Fibroblast of lung (primary cell): ENCODE measurements at regions not wholly inside any gene's neighbourhood (a gene's known extent, or its start where the extent isn't known, plus 50 kb on each side); places are given as distances from the start of the nearest gene placed in this dataset.

ENCODE experiments used
- DNase-seq, 2 donors: peaks; one replicate each; pipeline versions ENCODE4 v3.0.0 to v3.0.0-alpha.2; 2010; ENCODE audit warnings: low read depth in 2 of 2
- H2AFZ ChIP-seq: 2 replicates; pipeline ENCODE4 v1.5.1; 2012; ENCODE audit warnings: low read length, control low read depth, inconsistent platforms
- H3K27ac ChIP-seq: 2 replicates; pipeline ENCODE4 v1.5.1; 2011; ENCODE audit warnings: low read length, control low read depth; ENCODE audit not compliant: insufficient read depth
- H3K27me3 ChIP-seq: 2 replicates; pipeline ENCODE4 v1.5.1; 2011; ENCODE audit warnings: mild to moderate bottlenecking, low read length; ENCODE audit not compliant: control insufficient read depth, insufficient read depth
- H3K36me3 ChIP-seq: 2 replicates; pipeline ENCODE4 v1.5.1; 2011; ENCODE audit warnings: low read length; ENCODE audit not compliant: control insufficient read depth, insufficient read depth
- H3K4me1 ChIP-seq: 2 replicates; pipeline ENCODE4 v1.5.1; 2011; ENCODE audit warnings: low read length; ENCODE audit not compliant: control insufficient read depth, insufficient read depth; ENCODE audit errors: extremely low read depth
- H3K4me2 ChIP-seq: 2 replicates; pipeline ENCODE4 v1.5.1; 2011; ENCODE audit warnings: low read length, control low read depth; ENCODE audit not compliant: insufficient read depth; ENCODE audit errors: extremely low read depth
- H3K4me3 ChIP-seq, 4 experiments: fragments of 200-600 bp in 1 of 4; sonication (generic) in 1 of 4; replicated peaks in 1 of 4; 2 replicates each; pipeline ENCODE4 v1.5.1; 2011 to 2016; ENCODE audit warnings: low read length in 4 of 4, low read depth in 3 of 4, mild to moderate bottlenecking in 3 of 4, control low read depth in 2 of 4, inconsistent platforms in 1 of 4, mixed read lengths in 1 of 4; ENCODE audit not compliant: insufficient read depth in 1 of 4; ENCODE audit errors: control extremely low read depth in 1 of 4
- H3K79me2 ChIP-seq: 2 replicates; pipeline ENCODE4 v1.5.1; 2012; ENCODE audit warnings: mild to moderate bottlenecking, low read length, inconsistent platforms; ENCODE audit not compliant: control insufficient read depth, insufficient read depth
- H3K9ac ChIP-seq: 2 replicates; pipeline ENCODE4 v1.5.1; 2011; ENCODE audit warnings: mild to moderate bottlenecking, low read length, control low read depth; ENCODE audit not compliant: insufficient read depth
- H3K9me3 ChIP-seq: 2 replicates; pipeline ENCODE4 v1.5.1; 2012; ENCODE audit warnings: low read depth, low read length; ENCODE audit not compliant: control insufficient read depth, insufficient read depth
- H4K20me1 ChIP-seq: 2 replicates; pipeline ENCODE4 v1.5.1; 2011; ENCODE audit warnings: low read length; ENCODE audit not compliant: control insufficient read depth, insufficient read depth; ENCODE audit errors: extremely low read depth
- EZH2 ChIP-seq: IDR thresholded peaks from 2 replicates; pipeline ENCODE4 v1.5.1; 2012; ENCODE audit warnings: low read length, control low read depth, mild to moderate bottlenecking; ENCODE audit errors: missing control alignments
- TF ChIP-seq, protein P1 (sequence below), 2 donors: IDR thresholded peaks in 1 of 2; conservative IDR thresholded peaks in 1 of 2; 1 replicate in 1 of 2; 2 replicates in 1 of 2; pipeline ENCODE4 v1.5.1; 2011 to 2012; ENCODE audit warnings: low read length in 2 of 2, control low read depth in 1 of 2, inconsistent platforms in 1 of 2, low read depth in 1 of 2, mild to moderate bottlenecking in 1 of 2

DNA sequence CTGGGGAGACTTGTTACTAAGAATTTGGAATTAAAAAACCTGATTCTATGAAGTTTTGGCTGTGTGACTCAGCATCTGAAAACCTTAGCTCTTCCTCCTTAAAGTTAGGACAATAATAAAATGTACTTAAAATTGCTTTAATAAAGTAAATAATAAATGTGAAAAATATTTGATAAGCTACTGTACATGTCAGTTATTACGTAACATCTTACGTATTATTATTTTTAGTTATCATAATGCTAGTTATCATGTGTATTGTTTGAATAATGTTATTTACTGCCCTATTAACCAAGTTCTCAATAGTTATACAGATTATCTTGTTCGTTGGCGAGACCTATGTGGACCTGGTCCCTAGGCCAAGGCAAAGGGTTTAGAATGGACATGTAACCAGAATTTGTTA lies 449.2 kb upstream of the ADGRL3 start:
- no peaks in the 10 kb centered on the region for H4K20me1 ChIP-seq
- no peak for DNase-seq
- H3K9ac ChIP-seq: no peak overlapping the region
- no peak for TF ChIP-seq EZH2
- TF ChIP-seq, protein P1, sequence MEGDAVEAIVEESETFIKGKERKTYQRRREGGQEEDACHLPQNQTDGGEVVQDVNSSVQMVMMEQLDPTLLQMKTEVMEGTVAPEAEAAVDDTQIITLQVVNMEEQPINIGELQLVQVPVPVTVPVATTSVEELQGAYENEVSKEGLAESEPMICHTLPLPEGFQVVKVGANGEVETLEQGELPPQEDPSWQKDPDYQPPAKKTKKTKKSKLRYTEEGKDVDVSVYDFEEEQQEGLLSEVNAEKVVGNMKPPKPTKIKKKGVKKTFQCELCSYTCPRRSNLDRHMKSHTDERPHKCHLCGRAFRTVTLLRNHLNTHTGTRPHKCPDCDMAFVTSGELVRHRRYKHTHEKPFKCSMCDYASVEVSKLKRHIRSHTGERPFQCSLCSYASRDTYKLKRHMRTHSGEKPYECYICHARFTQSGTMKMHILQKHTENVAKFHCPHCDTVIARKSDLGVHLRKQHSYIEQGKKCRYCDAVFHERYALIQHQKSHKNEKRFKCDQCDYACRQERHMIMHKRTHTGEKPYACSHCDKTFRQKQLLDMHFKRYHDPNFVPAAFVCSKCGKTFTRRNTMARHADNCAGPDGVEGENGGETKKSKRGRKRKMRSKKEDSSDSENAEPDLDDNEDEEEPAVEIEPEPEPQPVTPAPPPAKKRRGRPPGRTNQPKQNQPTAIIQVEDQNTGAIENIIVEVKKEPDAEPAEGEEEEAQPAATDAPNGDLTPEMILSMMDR (conservative IDR thresholded peaks at IDR 0.05 in 1 of 2, IDR thresholded peaks at IDR 0.05 in 1 of 2; ENCODE audit: low read depth in 1 of 2, low read length in 2 of 2): no peak
- H3K4me1 ChIP-seq: no peaks in the 10 kb centered on the region
- H3K9me3 ChIP-seq: no peaks in the 10 kb centered on the region
- H3K4me2 ChIP-seq: no peak overlapping the region
- no peaks in the 10 kb centered on the region for H3K36me3 ChIP-seq
- no peak overlapping the region for H3K4me3 ChIP-seq
- H3K79me2 ChIP-seq: no peaks in the 10 kb centered on the region
- no peak overlapping the region for H3K27ac ChIP-seq
- H2AFZ ChIP-seq: no peak overlapping the region
- H3K27me3 ChIP-seq: no peaks in the 10 kb centered on the region

DNA sequence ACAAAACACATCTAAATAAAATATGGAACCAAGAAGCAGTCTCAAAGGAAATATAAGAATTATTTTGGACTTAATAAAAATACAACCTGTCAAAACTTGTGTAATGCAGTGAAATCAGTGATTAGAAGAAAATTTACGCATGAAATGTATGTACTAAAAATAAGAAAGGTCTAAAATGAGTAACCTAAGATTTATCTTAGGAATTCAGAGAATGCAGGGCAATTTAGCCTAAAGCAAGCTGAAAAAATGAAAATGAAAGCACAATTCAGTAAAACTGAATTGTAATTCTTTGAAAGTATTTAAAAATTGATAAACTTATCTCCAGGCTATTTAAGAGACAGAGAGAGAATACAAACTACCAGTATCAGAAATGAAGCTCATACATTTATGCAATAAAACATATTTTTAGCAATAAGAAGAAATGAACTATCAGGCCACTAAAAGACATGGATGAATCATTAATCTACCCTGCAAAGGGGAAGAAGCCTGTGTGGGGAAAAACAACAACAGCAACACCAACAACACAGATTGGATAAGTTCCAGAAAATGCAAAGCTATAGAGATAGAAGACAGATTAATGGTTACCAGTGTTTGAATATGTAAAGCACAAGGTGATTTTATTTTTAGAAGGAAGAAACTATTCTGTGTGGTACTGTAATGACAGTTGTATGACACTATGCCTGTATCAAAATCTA lies 442.0 kb upstream of the ADGRL3 start:
- Histone ChIP-seq H2AFZ (peak overlapping the region; percentile 9), H3K27ac (no peak overlapping the region), H3K4me3 (no peak overlapping the region), H3K36me3 (no peaks in the 10 kb centered on the region), H3K9ac (no peak overlapping the region), H4K20me1 (no peaks in the 10 kb centered on the region), H3K9me3 (no peaks in the 10 kb centered on the region), H3K27me3 (no peaks in the 10 kb centered on the region), H3K4me1 (no peaks in the 10 kb centered on the region), H3K79me2 (no peaks in the 10 kb centered on the region), H3K4me2 (peak overlapping the region; percentile 55)
- DNase-seq: peak; percentile 12 to 19
- TF ChIP-seq EZH2: no peak
- TF ChIP-seq, protein P1 (conservative IDR thresholded peaks at IDR 0.05 in 1 of 2, IDR thresholded peaks at IDR 0.05 in 1 of 2; ENCODE audit: low read depth in 1 of 2, low read length in 2 of 2): no peak

DNA sequence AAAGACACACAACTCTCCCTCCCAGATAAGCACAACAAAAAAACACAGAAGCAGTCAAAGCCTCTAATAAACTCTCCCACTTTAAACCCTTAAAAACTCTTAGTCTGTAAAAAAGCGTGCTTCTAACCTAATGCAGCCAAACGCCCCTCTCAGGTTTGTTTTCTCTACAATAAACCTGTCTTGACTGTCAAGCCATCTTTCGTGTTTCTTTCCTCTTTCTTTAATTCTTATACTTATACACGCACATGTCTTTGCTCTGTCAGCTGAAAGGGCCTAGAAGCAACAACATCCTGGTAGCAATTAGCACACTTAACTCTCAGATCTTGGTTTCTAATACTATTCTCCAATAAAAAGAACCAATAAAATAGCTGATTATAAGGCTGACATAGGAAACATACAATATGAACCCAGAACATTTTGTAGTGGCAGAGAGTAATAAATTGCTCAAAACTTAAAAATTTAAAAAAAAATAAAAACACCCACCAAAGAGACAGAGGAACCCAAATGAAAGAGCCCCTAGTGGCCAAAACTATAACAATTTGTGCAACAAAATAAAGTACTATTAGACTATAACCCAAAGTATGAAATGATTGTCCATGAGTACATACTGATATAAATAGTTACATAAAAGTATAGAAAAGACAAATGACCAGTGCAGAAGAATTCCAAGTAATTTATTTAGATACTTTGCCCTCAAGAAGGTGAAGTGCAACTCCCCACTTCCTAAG lies 440.4 kb upstream of the ADGRL3 start:
- Histone ChIP-seq H4K20me1 (no peaks in the 10 kb centered on the region), H2AFZ (no peak overlapping the region), H3K9me3 (no peaks in the 10 kb centered on the region), H3K9ac (no peak overlapping the region), H3K4me3 (no peak overlapping the region), H3K4me2 (no peak overlapping the region), H3K4me1 (no peaks in the 10 kb centered on the region), H3K27me3 (no peaks in the 10 kb centered on the region), H3K27ac (no peak overlapping the region), H3K79me2 (no peaks in the 10 kb centered on the region), H3K36me3 (no peaks in the 10 kb centered on the region)
- TF ChIP-seq, protein P1 (conservative IDR thresholded peaks at IDR 0.05 in 1 of 2, IDR thresholded peaks at IDR 0.05 in 1 of 2; ENCODE audit: low read depth in 1 of 2, low read length in 2 of 2): peak in 1 of 2 donors; percentile 18
- TF ChIP-seq EZH2: no peak
- no peak for DNase-seq
